HFFc6 (cell line): ENCODE measurements at regions not wholly inside any gene's neighbourhood (a gene's known extent, or its start where the extent isn't known, plus 50 kb on each side); places are given as distances from the start of the nearest gene placed in this dataset.

Experiments
- DNase-seq: peaks from one replicate; pipeline ENCODE4 v3.0.0-alpha.2; 2018
- H3K27ac Mint-ChIP-seq: 2 replicates; pipeline ENCODE4 v1.8.0; 2020; ENCODE audit warnings: mild to moderate bottlenecking, mixed read lengths
- H3K27me3 Mint-ChIP-seq: 2 replicates; pipeline ENCODE4 v1.8.0; 2021; ENCODE audit warnings: mild to moderate bottlenecking, moderate library complexity, mixed read lengths; ENCODE audit not compliant: insufficient read depth
- H3K36me3 Mint-ChIP-seq: 2 replicates; pipeline ENCODE4 v1.8.0; 2021; ENCODE audit warnings: low read depth, mixed read lengths
- H3K4me1 Mint-ChIP-seq: 2 replicates; pipeline ENCODE4 v1.8.0; 2020; ENCODE audit warnings: low read depth, mixed read lengths
- H3K4me3 Mint-ChIP-seq: 2 replicates; pipeline ENCODE4 v1.8.0; 2020; ENCODE audit warnings: mild to moderate bottlenecking, moderate library complexity, mixed read lengths
- H3K9me3 Mint-ChIP-seq: 2 replicates; pipeline ENCODE4 v1.8.0; 2020; ENCODE audit warnings: mild to moderate bottlenecking, mixed read lengths
- CTCF ChIP-seq: fragments of 200-600 bp; sonication (generic); IDR thresholded peaks from 2 replicates; pipeline ENCODE4 v1.5.0; 2021; ENCODE audit warnings: antibody characterized with exemption, mild to moderate bottlenecking

DNA sequence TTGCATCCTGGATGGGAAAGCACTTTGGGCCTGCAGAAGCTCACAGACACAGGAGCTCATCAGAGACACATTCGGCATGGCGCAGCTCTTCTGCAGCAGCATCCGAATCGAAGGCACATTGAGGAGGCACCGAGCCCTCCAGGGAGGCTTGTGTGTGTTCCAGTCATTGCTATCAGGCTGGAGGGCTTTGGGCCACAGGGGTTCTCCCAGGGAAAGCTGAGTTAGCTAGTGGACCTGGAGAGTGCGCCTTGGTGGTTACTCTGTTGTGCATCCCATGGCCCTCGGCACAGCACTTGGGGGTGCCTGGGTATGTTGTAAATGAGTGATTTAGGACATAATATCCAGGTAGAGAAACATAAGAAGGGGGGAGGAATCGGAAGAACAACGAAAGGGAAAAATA lies 388.7 kb upstream of the RNF32 start:
- Mint-ChIP-seq H3K4me1 (no peaks in the 10 kb centered on the region), H3K9me3 (peaks cover 65% of the 10 kb centered on the region), H3K27me3 (peaks cover 2% of the 10 kb centered on the region), H3K36me3 (peaks cover 5% of the 10 kb centered on the region; the same call in 1 of the 2 replicates), H3K4me3 (no peak overlapping the region), H3K27ac (no peak overlapping the region)
- DNase-seq, result no peak
- TF ChIP-seq CTCF, result no peak

GRCh38 chr7:156240532-156240931 lies 400.0 kb upstream of the RNF32 start:
- Mint-ChIP-seq H3K27ac (no peak overlapping the region), H3K4me1 (no peaks in the 10 kb centered on the region), H3K27me3 (no peaks in the 10 kb centered on the region), H3K36me3 (peaks cover 7% of the 10 kb centered on the region), H3K9me3 (peaks cover 53% of the 10 kb centered on the region), H3K4me3 (no peak overlapping the region)
- no peak for DNase-seq
- no peak for TF ChIP-seq CTCF

DNA sequence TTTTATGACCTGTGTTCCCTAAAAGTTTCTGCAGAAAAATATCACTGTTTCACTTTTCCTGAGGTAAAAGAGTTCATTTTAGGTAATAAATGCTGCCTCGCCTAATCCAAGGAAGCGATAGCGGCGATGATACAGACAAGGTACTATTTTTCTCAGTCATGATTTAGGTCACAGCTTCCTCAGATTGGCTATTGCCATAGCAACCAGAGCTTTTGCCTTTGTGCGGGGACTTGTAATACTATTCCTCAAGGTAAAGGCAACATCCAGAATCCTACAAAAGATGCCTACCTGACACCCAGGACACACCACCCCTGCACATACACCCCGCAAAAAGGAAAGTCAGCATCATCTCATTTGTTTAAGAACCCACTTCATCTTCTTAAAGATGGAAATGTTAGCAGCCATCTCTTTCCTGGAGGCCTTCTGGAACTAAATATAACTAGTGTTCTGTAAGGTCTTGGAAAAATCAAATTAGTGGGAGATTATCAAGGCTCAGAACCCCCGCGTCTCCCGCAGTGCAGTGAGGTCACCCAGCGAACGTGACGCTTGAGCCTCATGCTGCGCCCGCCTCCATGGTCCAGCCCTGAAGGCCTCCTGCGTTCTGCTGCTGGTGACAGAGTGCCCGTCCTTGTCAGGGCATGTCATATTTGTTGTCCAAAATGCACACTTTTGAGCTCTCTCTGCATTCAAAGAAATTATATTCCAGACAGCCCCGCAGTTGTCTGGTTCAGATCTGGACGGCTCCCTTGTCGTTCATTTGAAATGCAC lies 402.0 kb upstream of the RNF32 start:
- Mint-ChIP-seq H3K4me3 (no peak overlapping the region), H3K4me1 (no peaks in the 10 kb centered on the region), H3K36me3 (peaks cover 7% of the 10 kb centered on the region), H3K27me3 (no peaks in the 10 kb centered on the region), H3K9me3 (peaks cover 41% of the 10 kb centered on the region), H3K27ac (no peak overlapping the region)
- no peak for TF ChIP-seq CTCF
- DNase-seq, result no peak

- Mint-ChIP-seq H3K4me3 (no peak overlapping the region), H3K4me1 (no peaks in the 10 kb centered on the region)
- no peak for TF ChIP-seq CTCF
These were observed 403.0 kb upstream of the RNF32 start for GRCh38 chr7:156237614-156238013.

GRCh38 chr7:156236936-156237599 lies 403.5 kb upstream of the RNF32 start:
- no peak for DNase-seq
- Mint-ChIP-seq H3K27ac (no peak overlapping the region), H3K4me1 (no peaks in the 10 kb centered on the region), H3K27me3 (no peaks in the 10 kb centered on the region), H3K9me3 (peaks cover 42% of the 10 kb centered on the region), H3K36me3 (peaks cover 7% of the 10 kb centered on the region), H3K4me3 (no peak overlapping the region)
- no peak for TF ChIP-seq CTCF

More at GRCh38 chr7:156237614-156238013, 403.0 kb upstream of the RNF32 start:
- H3K9me3 Mint-ChIP-seq, result peaks cover 41% of the 10 kb centered on the region
- no peaks in the 10 kb centered on the region for H3K27me3 Mint-ChIP-seq
- peaks cover 7% of the 10 kb centered on the region for H3K36me3 Mint-ChIP-seq
- no peak overlapping the region for H3K27ac Mint-ChIP-seq
- no peak for DNase-seq
